Adrenal gland (tissue), 5 donors: ENCODE measurements at regions not wholly inside any gene's neighbourhood (a gene's known extent, or its start where the extent isn't known, plus 50 kb on each side); places are given as distances from the start of the nearest gene placed in this dataset.

ENCODE experiments used
- POLR2A ChIP-seq, 2 donors: fragments of 450-650 bp; IDR thresholded peaks; one replicate each; pipeline ENCODE4 v1.6.1; 2017; ENCODE audit warnings: antibody characterized with exemption in 2 of 2, mild to moderate bottlenecking in 2 of 2, moderate library complexity in 1 of 2
- TF ChIP-seq, protein P1 (sequence below), 6 experiments: fragments of 450-650 bp in 4 of 6; fragments of 200-600 bp in 2 of 6; sonication (generic) in 1 of 6; IDR thresholded peaks; 1 replicate in 5 of 6; 2 replicates in 1 of 6; pipeline versions ENCODE4 v1.5.1 to v1.8.0; 2016 to 2021; ENCODE audit warnings: antibody characterized with exemption in 6 of 6, mild to moderate bottlenecking in 2 of 6, moderate library complexity in 1 of 6
- donor health status: DM: no; HTN: no; CAD: no.

GRCh38 chr6:56708810-56709597 lies 66.3 kb upstream of the DST start:
- TF ChIP-seq, protein P1, sequence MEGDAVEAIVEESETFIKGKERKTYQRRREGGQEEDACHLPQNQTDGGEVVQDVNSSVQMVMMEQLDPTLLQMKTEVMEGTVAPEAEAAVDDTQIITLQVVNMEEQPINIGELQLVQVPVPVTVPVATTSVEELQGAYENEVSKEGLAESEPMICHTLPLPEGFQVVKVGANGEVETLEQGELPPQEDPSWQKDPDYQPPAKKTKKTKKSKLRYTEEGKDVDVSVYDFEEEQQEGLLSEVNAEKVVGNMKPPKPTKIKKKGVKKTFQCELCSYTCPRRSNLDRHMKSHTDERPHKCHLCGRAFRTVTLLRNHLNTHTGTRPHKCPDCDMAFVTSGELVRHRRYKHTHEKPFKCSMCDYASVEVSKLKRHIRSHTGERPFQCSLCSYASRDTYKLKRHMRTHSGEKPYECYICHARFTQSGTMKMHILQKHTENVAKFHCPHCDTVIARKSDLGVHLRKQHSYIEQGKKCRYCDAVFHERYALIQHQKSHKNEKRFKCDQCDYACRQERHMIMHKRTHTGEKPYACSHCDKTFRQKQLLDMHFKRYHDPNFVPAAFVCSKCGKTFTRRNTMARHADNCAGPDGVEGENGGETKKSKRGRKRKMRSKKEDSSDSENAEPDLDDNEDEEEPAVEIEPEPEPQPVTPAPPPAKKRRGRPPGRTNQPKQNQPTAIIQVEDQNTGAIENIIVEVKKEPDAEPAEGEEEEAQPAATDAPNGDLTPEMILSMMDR (IDR thresholded peaks at IDR 0.05), result peak; percentile 40 to 68 (median 59)
- TF ChIP-seq POLR2A (IDR thresholded peaks at IDR 0.05), result no peak
